Tibial artery (tissue), 4 donors: ENCODE measurements at regions not wholly inside any gene's neighbourhood (a gene's known extent, or its start where the extent isn't known, plus 50 kb on each side); places are given as distances from the start of the nearest gene placed in this dataset.

Source experiments
- DNase-seq, 2 donors: peaks; one replicate each; pipeline ENCODE4 v3.0.0-alpha.2; 2019
- H3K27ac ChIP-seq, 2 donors: fragments of 200-600 bp; sonication (generic) in 1 of 2; 1 replicate in 1 of 2; 2 replicates in 1 of 2; pipeline ENCODE4 v1.5.1; 2018 to 2019; ENCODE audit warnings: mild to moderate bottlenecking in 1 of 2
- H3K27me3 ChIP-seq, 2 donors: fragments of 200-600 bp; sonication (generic) in 1 of 2; one replicate each; pipeline versions ENCODE4 v1.5.1 to v1.6.0; 2016 to 2019
- H3K36me3 ChIP-seq, 3 donors: fragments of 200-600 bp; sonication (generic) in 2 of 3; one replicate each; pipeline ENCODE4 v1.5.1; 2016 to 2019; ENCODE audit warnings: mild to moderate bottlenecking in 2 of 3
- H3K4me1 ChIP-seq, 4 donors: fragments of 200-600 bp; sonication (generic) in 2 of 4; 1 replicate in 3 of 4; 2 replicates in 1 of 4; pipeline ENCODE4 v1.5.1; 2016 to 2019
- H3K4me3 ChIP-seq, 2 donors: fragments of 200-600 bp; sonication (generic) in 1 of 2; 1 replicate in 1 of 2; 2 replicates in 1 of 2; pipeline ENCODE4 v1.5.1; 2018 to 2019; ENCODE audit warnings: mild to moderate bottlenecking in 2 of 2
- H3K9me3 ChIP-seq, 3 donors: fragments of 200-600 bp; sonication (generic) in 1 of 3; one replicate each; pipeline ENCODE4 v1.5.1; 2016 to 2019
- intact Hi-C: fragments of 100-400 bp; cut with DNase I; formaldehyde crosslinking; loops from one replicate; pipeline ENCODE4 v1.15.0; 2023; ENCODE audit warnings: low total_unique reads
- TF ChIP-seq, protein P1 (sequence below), 2 experiments: fragments of 200-600 bp in 1 of 2; fragments of 450-650 bp in 1 of 2; IDR thresholded peaks; one replicate each; pipeline ENCODE4 v1.5.1; 2017 to 2019; ENCODE audit warnings: antibody characterized with exemption in 2 of 2, mild to moderate bottlenecking in 1 of 2, moderate library complexity in 1 of 2

DNA sequence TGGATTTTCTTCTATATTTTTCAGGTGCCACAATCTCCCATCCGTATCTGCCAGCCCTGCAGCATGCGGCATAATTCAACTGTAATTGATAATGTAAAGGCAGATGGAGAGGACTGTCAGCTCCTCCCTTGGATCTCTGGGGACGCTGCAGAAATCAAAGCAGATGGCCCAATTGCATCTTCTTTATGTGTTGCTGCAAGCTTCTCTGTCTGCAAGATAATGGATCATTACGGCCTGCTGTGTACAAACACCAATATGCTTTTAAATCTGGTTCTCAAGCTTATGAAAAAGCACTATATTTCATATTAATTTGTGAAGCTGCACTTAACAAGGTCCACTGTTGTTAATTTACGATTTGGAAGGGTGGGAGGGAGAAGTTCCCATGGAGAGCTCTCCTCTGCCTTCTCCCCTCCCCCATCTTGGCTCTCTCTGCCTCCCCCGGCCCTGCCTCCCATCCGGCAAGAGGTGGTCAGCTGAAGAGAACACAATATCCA is 607.5 kb downstream of the TOX3 start:
- H3K4me1 ChIP-seq, result no peaks in the 10 kb centered on the region
- TF ChIP-seq, protein P1, sequence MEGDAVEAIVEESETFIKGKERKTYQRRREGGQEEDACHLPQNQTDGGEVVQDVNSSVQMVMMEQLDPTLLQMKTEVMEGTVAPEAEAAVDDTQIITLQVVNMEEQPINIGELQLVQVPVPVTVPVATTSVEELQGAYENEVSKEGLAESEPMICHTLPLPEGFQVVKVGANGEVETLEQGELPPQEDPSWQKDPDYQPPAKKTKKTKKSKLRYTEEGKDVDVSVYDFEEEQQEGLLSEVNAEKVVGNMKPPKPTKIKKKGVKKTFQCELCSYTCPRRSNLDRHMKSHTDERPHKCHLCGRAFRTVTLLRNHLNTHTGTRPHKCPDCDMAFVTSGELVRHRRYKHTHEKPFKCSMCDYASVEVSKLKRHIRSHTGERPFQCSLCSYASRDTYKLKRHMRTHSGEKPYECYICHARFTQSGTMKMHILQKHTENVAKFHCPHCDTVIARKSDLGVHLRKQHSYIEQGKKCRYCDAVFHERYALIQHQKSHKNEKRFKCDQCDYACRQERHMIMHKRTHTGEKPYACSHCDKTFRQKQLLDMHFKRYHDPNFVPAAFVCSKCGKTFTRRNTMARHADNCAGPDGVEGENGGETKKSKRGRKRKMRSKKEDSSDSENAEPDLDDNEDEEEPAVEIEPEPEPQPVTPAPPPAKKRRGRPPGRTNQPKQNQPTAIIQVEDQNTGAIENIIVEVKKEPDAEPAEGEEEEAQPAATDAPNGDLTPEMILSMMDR (IDR thresholded peaks at IDR 0.05), result no peak
- no peak overlapping the region for H3K27ac ChIP-seq
- H3K4me3 ChIP-seq, result no peak overlapping the region
- H3K27me3 ChIP-seq, result no peaks in the 10 kb centered on the region
- H3K36me3 ChIP-seq, result no peaks in the 10 kb centered on the region
- no peaks in the 10 kb centered on the region for H3K9me3 ChIP-seq
- no peak for DNase-seq
- intact Hi-C loops, result no loop called here

DNA sequence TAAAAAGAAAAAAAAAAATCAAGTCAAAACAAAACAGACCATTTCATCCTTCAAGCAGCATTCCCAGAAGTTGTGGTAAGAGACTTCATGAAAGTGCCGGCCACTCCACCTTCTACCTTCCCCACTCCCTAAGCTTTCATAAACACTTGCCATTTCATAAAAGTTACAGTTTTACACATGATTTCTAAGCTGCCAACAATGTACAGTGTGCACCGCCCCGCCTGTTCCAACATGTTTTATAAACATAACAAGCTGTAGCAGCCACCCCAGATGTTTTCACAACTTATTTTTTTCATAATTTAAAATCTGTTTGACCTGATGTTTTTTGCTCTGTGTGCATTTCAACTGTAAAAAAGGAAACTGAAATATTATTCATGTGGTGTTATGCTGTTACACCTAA is 608.1 kb downstream of the TOX3 start:
- Histone ChIP-seq H3K9me3 (no peaks in the 10 kb centered on the region), H3K27ac (no peak overlapping the region), H3K36me3 (no peaks in the 10 kb centered on the region), H3K27me3 (no peaks in the 10 kb centered on the region), H3K4me3 (no peak overlapping the region), H3K4me1 (no peaks in the 10 kb centered on the region)
- intact Hi-C loops, result no loop called here
- DNase-seq, result no peak
- TF ChIP-seq, protein P1 (IDR thresholded peaks at IDR 0.05), result no peak

DNA sequence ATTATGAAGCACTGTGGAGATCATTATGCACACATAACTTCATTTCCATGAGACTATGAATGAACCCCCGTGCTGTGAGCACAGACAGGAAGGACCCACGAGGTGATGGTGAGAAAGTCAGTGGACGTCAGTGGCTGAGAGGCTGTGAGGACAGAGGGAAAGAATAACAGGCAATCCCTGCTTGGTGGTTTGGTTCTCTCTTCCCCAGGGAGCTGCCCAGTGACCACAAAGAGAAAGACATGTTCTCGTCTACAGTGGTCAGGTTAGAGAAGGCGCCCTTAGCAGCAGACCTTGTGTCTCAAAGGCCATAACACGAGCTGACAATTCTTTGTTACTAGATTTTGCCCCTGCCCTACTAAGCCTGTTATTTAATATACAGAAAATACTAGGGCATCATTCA is 609.2 kb downstream of the TOX3 start:
- DNase-seq, result no peak
- Histone ChIP-seq H3K9me3 (no peaks in the 10 kb centered on the region), H3K27ac (no peak overlapping the region), H3K36me3 (no peaks in the 10 kb centered on the region), H3K27me3 (no peaks in the 10 kb centered on the region), H3K4me3 (no peak overlapping the region), H3K4me1 (no peaks in the 10 kb centered on the region)
- intact Hi-C loops, result no loop called here
- TF ChIP-seq, protein P1 (IDR thresholded peaks at IDR 0.05), result no peak

DNA sequence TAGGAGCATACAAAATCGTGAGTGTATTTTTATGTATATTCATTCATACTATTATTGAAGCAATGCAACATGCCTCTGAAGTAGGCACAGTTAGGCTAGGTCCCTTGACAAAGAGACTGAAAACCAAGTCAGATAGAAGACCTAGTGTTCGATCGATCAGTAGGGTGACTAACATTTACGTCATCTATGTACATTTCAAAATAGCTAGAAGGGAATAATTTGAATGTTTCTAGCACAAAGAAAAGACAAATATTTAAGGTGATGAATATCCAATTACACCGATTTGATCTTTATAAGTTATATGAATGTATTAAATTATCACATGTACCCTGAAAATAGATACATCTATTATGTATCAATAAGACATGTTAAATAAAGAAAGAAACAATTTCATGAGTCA is 610.1 kb downstream of the TOX3 start:
- intact Hi-C loops, result no loop called here
- TF ChIP-seq, protein P1 (IDR thresholded peaks at IDR 0.05), result no peak
- no peaks in the 10 kb centered on the region for H3K9me3 ChIP-seq
- no peaks in the 10 kb centered on the region for H3K4me1 ChIP-seq
- H3K27me3 ChIP-seq, result no peaks in the 10 kb centered on the region
- H3K36me3 ChIP-seq, result no peaks in the 10 kb centered on the region
- DNase-seq, result no peak
- no peak overlapping the region for H3K27ac ChIP-seq
- no peak overlapping the region for H3K4me3 ChIP-seq

GRCh38 chr16:51932317-51932716 is 614.6 kb downstream of the TOX3 start:
- Histone ChIP-seq H3K4me1 (no peaks in the 10 kb centered on the region), H3K9me3 (no peaks in the 10 kb centered on the region), H3K4me3 (no peak overlapping the region), H3K27me3 (no peaks in the 10 kb centered on the region), H3K27ac (no peak overlapping the region), H3K36me3 (no peaks in the 10 kb centered on the region)
- DNase-seq, result no peak
- TF ChIP-seq, protein P1 (IDR thresholded peaks at IDR 0.05), result no peak
- intact Hi-C loops, result no loop called here

DNA sequence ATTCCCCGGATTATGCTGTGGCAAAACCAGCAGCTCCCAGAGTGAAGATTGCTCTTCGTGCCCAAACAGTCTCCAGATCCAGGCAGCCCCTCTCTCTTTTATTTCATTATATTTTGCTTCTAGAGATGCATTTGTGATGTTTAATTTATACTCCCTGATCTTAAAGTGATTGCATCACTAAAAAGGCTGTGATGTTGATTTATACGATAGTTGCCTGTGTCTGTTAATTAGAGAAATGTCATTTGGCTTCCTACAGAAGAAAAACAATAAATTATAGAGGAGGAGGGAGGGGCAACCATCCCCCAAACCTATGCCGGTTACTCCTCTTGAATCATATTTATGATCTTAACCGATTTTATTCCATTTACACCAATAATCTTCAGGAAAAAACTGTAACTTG is 615.3 kb downstream of the TOX3 start:
- H3K36me3 ChIP-seq, result no peaks in the 10 kb centered on the region
- H3K27ac ChIP-seq, result no peak overlapping the region
- no peaks in the 10 kb centered on the region for H3K4me1 ChIP-seq
- no peak overlapping the region for H3K4me3 ChIP-seq
- intact Hi-C loops, result no loop called here
- DNase-seq, result no peak
- no peaks in the 10 kb centered on the region for H3K9me3 ChIP-seq
- no peaks in the 10 kb centered on the region for H3K27me3 ChIP-seq
- TF ChIP-seq, protein P1 (IDR thresholded peaks at IDR 0.05), result no peak
